HG03108 (cell line): ENCODE measurements at regions not wholly inside any gene's neighbourhood (a gene's known extent, or its start where the extent isn't known, plus 50 kb on each side); places are given as distances from the start of the nearest gene placed in this dataset.
"Not testable (repeated sequence)": the region's sequence is repeated elsewhere in the genome, so short reads cannot be mapped to it uniquely, and the experiment has no call there.

Experiments
- ATAC-seq: cut with Tn5 transposase; IDR thresholded peaks from one replicate; pipeline ENCODE4 v1.9.1; 2021; ENCODE audit warnings: moderate library complexity; ENCODE audit not compliant: unreplicated experiment

- no peak for ATAC-seq
Observed at GRCh38 chr6:28794175-28795002, 129.4 kb downstream of the TRIM27 start.

- ATAC-seq, result not testable (repeated sequence)
Observed at GRCh38 chr6:28800647-28801046, 123.1 kb downstream of the TRIM27 start.

- no peak for ATAC-seq
Observed at GRCh38 chr6:28802417-28803336, 121.1 kb downstream of the TRIM27 start.

GRCh38 chr6:28803337-28803709 is 120.5 kb downstream of the TRIM27 start:
- no peak for ATAC-seq

GRCh38 chr6:28807682-28808280 is 116.0 kb downstream of the TRIM27 start:
- no peak for ATAC-seq

- no peak for ATAC-seq
Observed at GRCh38 chr6:28808383-28808782, 115.4 kb downstream of the TRIM27 start.

- ATAC-seq, result no peak
Observed at GRCh38 chr6:28809947-28810658, 113.7 kb downstream of the TRIM27 start.

GRCh38 chr6:28810659-28811053 is 113.1 kb downstream of the TRIM27 start:
- no peak for ATAC-seq

- no peak for ATAC-seq
Observed at GRCh38 chr6:28811873-28812272, 111.9 kb downstream of the TRIM27 start.

- no peak for ATAC-seq
Observed at GRCh38 chr6:28812778-28813569, 110.8 kb downstream of the TRIM27 start.

GRCh38 chr6:28814032-28814976 is 109.5 kb downstream of the TRIM27 start:
- ATAC-seq, result no peak

- no peak for ATAC-seq
Observed at GRCh38 chr6:28816339-28816908, 107.4 kb downstream of the TRIM27 start.

- ATAC-seq, result no peak
Observed at GRCh38 chr6:28816909-28817807, 106.6 kb downstream of the TRIM27 start.

GRCh38 chr6:28817808-28818145 is 106.0 kb downstream of the TRIM27 start:
- no peak for ATAC-seq

GRCh38 chr6:28824793-28825731 is 98.7 kb downstream of the TRIM27 start:
- no peak for ATAC-seq

- ATAC-seq, result no peak
Observed at GRCh38 chr6:28825732-28826293, 98.0 kb downstream of the TRIM27 start.
